Trophoblast cell (in vitro differentiated cells and primary cell): ENCODE measurements at regions not wholly inside any gene's neighbourhood (a gene's known extent, or its start where the extent isn't known, plus 50 kb on each side); places are given as distances from the start of the nearest gene placed in this dataset.

Source experiments
- DNase-seq, 2 donors: peaks; one replicate each; pipeline ENCODE4 v3.0.0-alpha.2; 2016
- H2AFZ ChIP-seq: 2 replicates; pipeline ENCODE4 v1.6.1; 2013; ENCODE audit warnings: low read length, moderate library complexity, mild to moderate bottlenecking; ENCODE audit not compliant: insufficient read depth, poor library complexity
- H2AK5ac ChIP-seq: 2 replicates; pipeline ENCODE4 v1.6.1; 2013; ENCODE audit warnings: mild to moderate bottlenecking, low read length
- H2BK120ac ChIP-seq: 2 replicates; pipeline ENCODE4 v1.6.1; 2013; ENCODE audit warnings: low read length, mild to moderate bottlenecking, moderate library complexity; ENCODE audit not compliant: insufficient read depth, poor library complexity
- H2BK12ac ChIP-seq: 2 replicates; pipeline ENCODE4 v1.6.1; 2013; ENCODE audit warnings: mild to moderate bottlenecking, low read length, moderate library complexity
- H2BK5ac ChIP-seq: 2 replicates; pipeline ENCODE4 v1.6.1; 2013; ENCODE audit warnings: low read length, low read depth, moderate library complexity, mild to moderate bottlenecking; ENCODE audit not compliant: poor library complexity
- H3K14ac ChIP-seq: 2 replicates; pipeline ENCODE4 v1.6.1; 2013; ENCODE audit warnings: mild to moderate bottlenecking, low read length
- H3K18ac ChIP-seq: 2 replicates; pipeline ENCODE4 v1.6.1; 2013; ENCODE audit warnings: mild to moderate bottlenecking, low read length
- H3K23ac ChIP-seq: 2 replicates; pipeline ENCODE4 v1.6.1; 2013; ENCODE audit warnings: low read length
- H3K27ac ChIP-seq: 2 replicates; pipeline ENCODE4 v1.5.1; 2013; ENCODE audit warnings: low read depth, mild to moderate bottlenecking, inconsistent platforms, low read length, moderate library complexity
- H3K27me3 ChIP-seq: 2 replicates; pipeline ENCODE4 v1.6.1; 2013; ENCODE audit warnings: inconsistent platforms, mild to moderate bottlenecking, low read length, moderate library complexity; ENCODE audit not compliant: insufficient read depth
- H3K36me3 ChIP-seq, 2 experiments: 1 replicate in 1 of 2; 2 replicates in 1 of 2; pipeline ENCODE4 v1.6.1; 2013; ENCODE audit warnings: low read length in 2 of 2, mild to moderate bottlenecking in 2 of 2, moderate library complexity in 1 of 2; ENCODE audit not compliant: insufficient read depth in 2 of 2, control insufficient read depth in 1 of 2
- H3K4ac ChIP-seq: 2 replicates; pipeline ENCODE4 v1.6.1; 2013; ENCODE audit warnings: low read depth, mild to moderate bottlenecking, low read length, moderate library complexity
- H3K4me1 ChIP-seq, 2 experiments: 1 replicate in 1 of 2; 2 replicates in 1 of 2; pipeline ENCODE4 v1.6.1; 2013; ENCODE audit warnings: low read length in 2 of 2, mild to moderate bottlenecking in 2 of 2, moderate library complexity in 1 of 2; ENCODE audit not compliant: insufficient read depth in 2 of 2, control insufficient read depth in 1 of 2
- H3K4me2 ChIP-seq: 2 replicates; pipeline ENCODE4 v1.6.1; 2013; ENCODE audit warnings: inconsistent platforms, mild to moderate bottlenecking, low read length, moderate library complexity
- H3K4me3 ChIP-seq: 2 replicates; pipeline ENCODE4 v1.5.1; 2013; ENCODE audit warnings: mild to moderate bottlenecking, low read depth, low read length, inconsistent platforms
- H3K79me1 ChIP-seq: one replicate; pipeline ENCODE4 v1.6.1; 2013; ENCODE audit warnings: low read length
- H3K79me2 ChIP-seq: 2 replicates; pipeline ENCODE4 v1.6.1; 2013; ENCODE audit warnings: low read length, mild to moderate bottlenecking; ENCODE audit not compliant: control insufficient read depth, insufficient read depth, poor library complexity
- H3K9ac ChIP-seq: 2 replicates; pipeline ENCODE4 v1.6.1; 2013; ENCODE audit warnings: mild to moderate bottlenecking, low read length
- H3K9me3 ChIP-seq: 2 replicates; pipeline ENCODE4 v1.6.1; 2013; ENCODE audit warnings: low read depth, mild to moderate bottlenecking, control low read depth, inconsistent platforms, low read length; ENCODE audit not compliant: insufficient read depth
- H4K12ac ChIP-seq: 2 replicates; pipeline ENCODE4 v1.6.1; 2013; ENCODE audit warnings: low read depth, mild to moderate bottlenecking, low read length, moderate library complexity
- H4K8ac ChIP-seq: 2 replicates; pipeline ENCODE4 v1.6.1; 2013; ENCODE audit warnings: low read depth, mild to moderate bottlenecking, low read length, moderate library complexity
- H4K91ac ChIP-seq: one replicate; pipeline ENCODE4 v1.6.1; 2013; ENCODE audit warnings: low read depth, mild to moderate bottlenecking, low read length, moderate library complexity
- WGBS: extraction: QIAGEN DNeasy Blood & Tissue Kit; methylation state at CpG from one replicate; pipeline ENCODE4 v1.1.7; 2013; ENCODE audit warnings: missing lambda C conversion rate; ENCODE audit not compliant: insufficient read length, insufficient coverage; ENCODE audit errors: extremely low coverage; 5-methylcytosine and 5-hydroxymethylcytosine counted together

DNA sequence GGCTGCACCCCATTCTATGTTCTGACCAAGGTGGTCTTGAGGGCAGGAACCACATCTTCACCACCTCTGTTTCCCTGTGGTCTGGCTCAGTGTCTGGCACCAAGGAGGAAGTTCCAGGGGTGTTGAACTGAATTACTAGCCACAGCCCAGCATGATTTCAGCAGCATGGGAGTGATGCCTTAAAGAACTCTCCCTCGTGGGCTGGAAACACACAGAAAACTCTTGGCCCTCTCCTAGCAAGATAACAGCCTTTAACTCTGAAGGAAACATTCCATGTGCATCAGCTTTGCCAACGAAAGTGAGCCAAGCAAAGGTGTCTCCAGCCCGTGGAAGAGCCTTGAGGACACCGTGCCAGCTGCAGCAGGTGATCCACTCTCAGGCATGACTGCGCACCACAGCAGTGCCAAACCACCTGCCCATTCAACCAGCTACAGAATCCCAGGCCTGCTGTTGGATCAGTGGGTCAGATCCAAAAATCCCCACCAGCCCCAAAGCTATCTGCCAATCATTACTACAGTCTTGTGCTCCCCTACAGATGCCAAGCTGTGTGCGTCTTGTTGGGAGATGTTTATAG lies 124.8 kb downstream of the TTC32 start:
- no peak overlapping the region for H3K23ac ChIP-seq
- H3K9me3 ChIP-seq = no peaks in the 10 kb centered on the region
- peak overlapping the region; percentile 7 for H2BK120ac ChIP-seq
- no peaks in the 10 kb centered on the region for H3K27me3 ChIP-seq
- H3K14ac ChIP-seq = peak overlapping the region; percentile 26
- H3K9ac ChIP-seq = no peak overlapping the region
- no peak for DNase-seq
- no peak overlapping the region for H4K91ac ChIP-seq
- H4K12ac ChIP-seq = no peak overlapping the region
- H3K4me2 ChIP-seq = no peak overlapping the region
- H3K36me3 ChIP-seq = no peaks in the 10 kb centered on the region
- no peak overlapping the region for H2BK5ac ChIP-seq
- H4K8ac ChIP-seq = no peak overlapping the region
- H2BK12ac ChIP-seq = peak overlapping the region; percentile 51
- H3K79me2 ChIP-seq = no peaks in the 10 kb centered on the region
- H3K4me3 ChIP-seq = no peak overlapping the region
- H2AK5ac ChIP-seq = no peak overlapping the region
- no peak overlapping the region for H2AFZ ChIP-seq
- H3K27ac ChIP-seq = no peak overlapping the region
- H3K4ac ChIP-seq = no peak overlapping the region
- WGBS = no CpG with 5 or more reads among the region's 6 CpGs
- H3K79me1 ChIP-seq = peaks cover 9% of the 10 kb centered on the region
- H3K18ac ChIP-seq = no peak overlapping the region
- peaks cover 15 to 16% of the 10 kb centered on the region in 2 experiments for H3K4me1 ChIP-seq

DNA sequence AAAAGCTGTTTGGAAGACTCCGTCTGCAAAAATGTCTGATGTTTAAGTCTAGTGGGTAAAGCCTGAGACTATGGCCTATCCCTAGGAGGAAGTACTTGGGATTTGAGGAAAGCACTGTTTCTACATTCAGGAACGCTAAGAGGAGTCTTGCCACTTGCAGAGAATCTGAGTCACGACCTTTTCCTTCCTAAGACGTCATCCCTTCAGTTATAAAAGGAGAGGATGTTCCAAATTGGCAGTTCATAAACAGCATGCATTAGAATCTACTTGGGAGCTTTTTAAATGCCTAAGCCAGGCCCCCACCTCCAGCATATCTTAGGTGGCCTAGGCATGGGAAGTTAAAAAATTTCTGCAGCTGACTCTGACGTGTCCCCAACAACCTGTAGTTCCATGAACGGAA lies 125.9 kb downstream of the TTC32 start:
- Histone ChIP-seq H3K9ac (no peak overlapping the region), H3K27ac (no peak overlapping the region), H3K4me3 (no peak overlapping the region), H3K9me3 (no peaks in the 10 kb centered on the region), H4K91ac (peak overlapping the region; percentile 21), H3K4ac (no peak overlapping the region), H2BK12ac (no peak overlapping the region), H3K27me3 (no peaks in the 10 kb centered on the region), H4K12ac (no peak overlapping the region), H3K14ac (no peak overlapping the region), H3K4me1 (peaks cover 15 to 16% of the 10 kb centered on the region in 2 experiments), H2BK120ac (no peak overlapping the region), H3K79me2 (no peaks in the 10 kb centered on the region), H2AFZ (no peak overlapping the region), H3K23ac (no peak overlapping the region), H2BK5ac (no peak overlapping the region), H3K18ac (no peak overlapping the region), H3K36me3 (no peaks in the 10 kb centered on the region), H4K8ac (no peak overlapping the region), H2AK5ac (no peak overlapping the region), H3K79me1 (peaks cover 9% of the 10 kb centered on the region), H3K4me2 (no peak overlapping the region)
- WGBS = no CpG with 5 or more reads among the region's 6 CpGs
- DNase-seq = no peak

GRCh38 chr2:19775315-19775714 lies 126.5 kb downstream of the TTC32 start:
- no peaks in the 10 kb centered on the region for H3K79me2 ChIP-seq
- no peak overlapping the region for H3K9ac ChIP-seq
- H4K91ac ChIP-seq = peak overlapping the region; percentile 21
- peak overlapping the region; percentile 0 for H2BK12ac ChIP-seq
- H3K9me3 ChIP-seq = no peaks in the 10 kb centered on the region
- H3K23ac ChIP-seq = no peak overlapping the region
- no peak for DNase-seq
- no peak overlapping the region for H3K4ac ChIP-seq
- H4K8ac ChIP-seq = no peak overlapping the region
- H3K27ac ChIP-seq = peak overlapping the region; percentile 62
- no peak overlapping the region for H3K14ac ChIP-seq
- H2AK5ac ChIP-seq = no peak overlapping the region
- no peak overlapping the region for H2AFZ ChIP-seq
- no peaks in the 10 kb centered on the region for H3K27me3 ChIP-seq
- H3K4me2 ChIP-seq = peak overlapping the region; percentile 11
- no peak overlapping the region for H3K18ac ChIP-seq
- WGBS = no CpG with 5 or more reads among the region's 5 CpGs
- no peaks in the 10 kb centered on the region for H3K36me3 ChIP-seq
- H3K4me1 ChIP-seq = peaks cover 15 to 16% of the 10 kb centered on the region in 2 experiments
- H3K79me1 ChIP-seq = peaks cover 9% of the 10 kb centered on the region
- no peak overlapping the region for H2BK5ac ChIP-seq
- peak overlapping the region; percentile 5 for H2BK120ac ChIP-seq
- no peak overlapping the region for H3K4me3 ChIP-seq
- no peak overlapping the region for H4K12ac ChIP-seq

GRCh38 chr2:19774805-19775176 lies 127.0 kb downstream of the TTC32 start:
- Histone ChIP-seq H3K79me1 (peaks cover 9% of the 10 kb centered on the region), H3K14ac (no peak overlapping the region), H3K4me2 (peak overlapping the region; percentile 30), H2BK120ac (no peak overlapping the region), H4K8ac (no peak overlapping the region), H4K91ac (no peak overlapping the region), H2AK5ac (no peak overlapping the region), H3K27ac (peak overlapping the region; percentile 76), H3K79me2 (no peaks in the 10 kb centered on the region), H3K18ac (no peak overlapping the region), H3K4me1 (peaks cover 15 to 16% of the 10 kb centered on the region in 2 experiments), H3K4ac (no peak overlapping the region), H3K36me3 (no peaks in the 10 kb centered on the region), H2BK12ac (no peak overlapping the region), H3K9me3 (no peaks in the 10 kb centered on the region), H2BK5ac (no peak overlapping the region), H3K4me3 (no peak overlapping the region), H3K23ac (no peak overlapping the region), H2AFZ (no peak overlapping the region), H3K27me3 (no peaks in the 10 kb centered on the region), H4K12ac (no peak overlapping the region), H3K9ac (no peak overlapping the region)
- no peak for DNase-seq
- WGBS = no CpG with 5 or more reads among the region's 3 CpGs
